HG03442 (cell line): ENCODE measurements at regions not wholly inside any gene's neighbourhood (a gene's known extent, or its start where the extent isn't known, plus 50 kb on each side); places are given as distances from the start of the nearest gene placed in this dataset.
"Not testable (repeated sequence)": the region's sequence is repeated elsewhere in the genome, so short reads cannot be mapped to it uniquely, and the experiment has no call there.

Experiments used
- ATAC-seq: cut with Tn5 transposase; IDR thresholded peaks from one replicate; pipeline ENCODE4 v1.9.1; 2021; ENCODE audit warnings: mild to moderate bottlenecking, moderate library complexity; ENCODE audit not compliant: unreplicated experiment

- ATAC-seq: no peak
Measured at GRCh38 chr17:70976447-70976846, 807.1 kb downstream of the KCNJ2 start.

DNA sequence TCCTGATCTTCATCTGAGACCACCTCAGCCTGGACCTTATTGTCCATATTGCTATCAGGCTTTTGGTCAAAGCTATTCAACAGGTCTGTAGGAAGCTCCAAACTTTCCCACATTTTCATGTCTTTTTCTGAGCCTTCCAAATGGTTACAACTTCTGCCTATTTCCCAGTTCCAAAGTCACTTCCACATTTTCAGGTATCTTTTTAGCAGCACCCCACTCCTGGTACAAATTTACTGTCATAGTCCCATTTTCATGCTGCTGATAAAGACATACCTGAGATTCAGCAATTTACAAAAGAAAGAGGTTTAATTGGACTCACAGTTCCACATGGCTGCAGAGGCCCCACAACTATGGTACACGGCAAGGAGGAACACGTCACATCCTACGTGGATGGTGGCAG lies 815.5 kb downstream of the KCNJ2 start:
- ATAC-seq: no peak

DNA sequence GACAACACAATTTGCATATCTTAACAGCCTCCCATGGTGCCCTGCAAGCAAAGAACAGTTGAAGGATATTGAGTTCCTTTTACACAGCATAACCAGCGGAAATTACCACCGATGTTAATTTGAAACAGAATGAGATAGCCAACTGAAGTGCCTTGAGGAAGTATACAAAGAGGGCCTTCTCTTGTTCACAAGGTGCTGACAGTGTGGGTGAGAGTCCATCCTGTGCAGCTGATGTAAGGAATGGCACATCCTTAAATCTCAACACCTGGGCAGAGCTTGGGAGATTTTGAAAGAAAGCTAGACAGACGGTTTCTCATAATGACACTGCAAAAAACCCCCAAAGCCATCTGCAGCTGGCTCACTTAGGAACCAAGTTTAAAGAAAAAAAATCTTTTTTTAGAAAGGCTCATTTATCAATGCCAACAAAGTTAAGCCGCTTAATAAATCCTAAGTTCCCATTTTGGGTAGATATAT lies 818.6 kb downstream of the KCNJ2 start:
- peak; percentile 50 for ATAC-seq

- no peak for ATAC-seq
Measured at GRCh38 chr17:70988622-70989021, 819.3 kb downstream of the KCNJ2 start.

DNA sequence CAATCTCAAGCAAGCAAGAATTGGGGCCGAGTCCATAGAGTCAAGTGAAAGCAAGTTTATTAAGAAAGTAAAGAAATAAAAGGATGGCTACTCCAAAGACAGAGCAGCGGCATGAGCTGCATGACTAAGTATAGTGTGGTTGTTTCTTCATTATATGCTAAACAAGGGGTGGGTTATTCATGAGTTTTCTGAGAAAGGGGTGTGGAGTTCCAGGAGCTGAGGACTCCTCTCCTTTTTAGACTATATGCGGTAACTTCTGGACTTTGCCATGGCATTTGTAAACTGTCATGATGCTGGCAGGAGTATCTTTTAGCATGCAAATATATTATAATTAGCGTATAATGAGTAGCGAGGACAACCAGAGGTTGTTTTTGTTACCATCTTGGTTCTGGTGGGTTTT lies 819.9 kb downstream of the KCNJ2 start:
- no peak for ATAC-seq

DNA sequence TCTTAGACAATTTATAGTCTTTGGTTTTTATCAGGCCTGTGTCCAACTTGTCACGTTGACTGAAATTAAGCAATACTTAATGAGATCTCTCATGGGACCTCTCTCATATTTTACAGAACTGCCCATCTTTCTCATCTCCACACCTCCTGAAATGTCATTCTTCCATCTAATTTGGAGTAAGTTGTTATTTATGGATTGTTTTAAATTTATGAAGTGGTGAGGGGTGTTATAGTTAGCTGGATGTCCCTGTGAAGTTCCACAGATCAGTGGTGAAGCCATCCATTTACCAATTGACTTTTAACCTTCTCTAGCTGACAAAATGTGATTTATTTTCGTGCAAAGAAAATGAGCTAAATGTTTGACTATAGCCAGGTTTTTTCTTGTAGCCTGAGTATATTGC lies 824.9 kb downstream of the KCNJ2 start:
- no peak for ATAC-seq

DNA sequence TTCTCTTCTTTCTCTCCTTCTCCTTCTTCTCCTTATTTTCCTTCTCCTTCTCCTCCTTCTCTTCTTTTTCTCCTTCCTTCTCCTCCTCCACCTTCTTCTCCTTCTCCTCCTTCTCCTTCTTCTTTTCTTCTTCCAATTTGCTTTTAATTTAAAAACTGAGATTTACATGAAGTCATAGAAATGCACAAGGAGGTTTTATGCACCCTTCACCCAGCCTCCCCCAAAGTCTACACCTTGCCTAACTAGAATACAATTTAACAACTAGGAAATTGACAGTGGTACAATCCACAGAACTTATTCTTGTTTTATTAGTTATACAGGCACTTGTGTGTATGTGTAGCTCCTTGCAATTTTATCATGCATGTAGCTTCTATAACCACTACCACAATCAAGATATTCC lies 826.7 kb downstream of the KCNJ2 start:
- no peak for ATAC-seq

DNA sequence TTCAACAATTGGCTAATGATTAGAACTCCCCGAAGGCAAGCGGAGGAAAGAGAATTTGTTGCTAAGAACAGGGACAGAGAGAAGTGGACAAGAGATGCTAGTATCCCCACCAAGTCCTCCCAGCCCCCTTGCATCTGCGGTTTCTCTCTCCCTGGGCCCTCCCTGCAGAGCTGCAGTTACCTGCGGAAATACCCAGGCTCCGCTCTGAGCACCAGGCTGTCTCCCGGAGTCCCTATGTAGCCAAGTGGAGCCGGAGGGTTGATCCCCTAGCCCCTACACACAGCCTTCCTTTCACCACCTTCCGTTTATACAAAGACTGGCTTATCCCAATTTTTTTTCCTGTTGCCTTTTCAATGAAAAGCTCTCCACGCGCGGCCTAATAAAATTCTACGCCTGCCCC lies 834.4 kb downstream of the KCNJ2 start:
- no peak for ATAC-seq

- no peak for ATAC-seq
Measured at GRCh38 chr17:71004413-71004812, 835.1 kb downstream of the KCNJ2 start.

DNA sequence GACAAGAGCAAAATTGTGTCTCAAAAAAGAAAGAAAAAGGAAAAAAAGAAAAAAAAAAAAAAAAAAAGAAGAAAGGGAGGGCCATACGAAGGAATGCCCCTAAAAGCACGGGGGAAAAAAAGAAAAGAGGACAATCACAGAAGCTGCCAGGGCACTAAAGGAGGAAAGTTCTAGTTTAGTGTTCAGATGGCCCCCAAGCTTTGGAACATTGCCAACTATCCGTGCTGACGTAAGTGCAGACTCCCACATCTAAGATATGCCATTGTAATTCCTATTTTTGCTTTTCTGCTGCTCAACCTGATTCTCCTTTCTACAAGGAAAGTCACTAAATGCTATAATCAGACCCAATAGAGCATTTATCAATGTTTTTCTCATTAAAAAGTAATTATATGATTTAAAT lies 842.1 kb downstream of the KCNJ2 start:
- ATAC-seq: no peak

- ATAC-seq: no peak
Measured at GRCh38 chr17:71019699-71020098, 850.4 kb downstream of the KCNJ2 start.

GRCh38 chr17:71022758-71023157 lies 853.4 kb downstream of the KCNJ2 start:
- ATAC-seq: no peak

DNA sequence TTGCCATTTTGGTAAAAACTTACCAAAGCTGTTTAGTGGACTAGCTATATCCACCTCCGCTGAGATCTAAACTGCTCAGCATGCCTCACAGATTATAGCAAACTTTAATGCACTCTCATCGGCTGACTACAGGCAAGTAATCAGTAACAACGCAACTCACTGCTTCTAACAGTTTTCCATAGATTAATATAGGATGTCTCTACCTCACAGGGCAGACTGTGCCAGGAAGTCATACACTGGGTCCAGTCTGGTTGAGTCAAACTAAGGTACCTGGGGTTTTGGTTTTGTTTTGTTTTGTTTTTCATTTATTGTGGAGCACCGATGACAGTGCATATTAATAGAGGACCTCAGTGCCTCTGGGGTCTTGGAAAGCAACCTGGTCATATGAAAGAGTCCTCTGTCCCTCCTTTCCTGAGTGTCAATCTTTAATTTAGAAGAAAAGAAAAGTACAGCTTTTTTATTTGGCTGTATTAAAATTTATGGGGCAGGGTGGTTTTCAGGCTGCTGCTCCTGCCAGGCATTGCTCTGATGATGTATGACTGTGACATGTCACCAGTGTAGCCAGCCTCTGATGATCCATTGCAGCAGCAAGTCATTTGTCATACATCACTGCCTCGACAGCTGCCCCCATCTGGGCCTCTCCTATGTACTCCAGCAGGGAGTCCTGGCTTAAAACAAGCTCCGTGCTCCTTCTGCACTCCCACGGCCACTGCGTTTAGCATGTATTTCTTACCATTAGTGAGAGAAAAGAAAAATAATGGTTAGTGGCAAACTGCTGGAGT lies 854.1 kb downstream of the KCNJ2 start:
- ATAC-seq: no peak

DNA sequence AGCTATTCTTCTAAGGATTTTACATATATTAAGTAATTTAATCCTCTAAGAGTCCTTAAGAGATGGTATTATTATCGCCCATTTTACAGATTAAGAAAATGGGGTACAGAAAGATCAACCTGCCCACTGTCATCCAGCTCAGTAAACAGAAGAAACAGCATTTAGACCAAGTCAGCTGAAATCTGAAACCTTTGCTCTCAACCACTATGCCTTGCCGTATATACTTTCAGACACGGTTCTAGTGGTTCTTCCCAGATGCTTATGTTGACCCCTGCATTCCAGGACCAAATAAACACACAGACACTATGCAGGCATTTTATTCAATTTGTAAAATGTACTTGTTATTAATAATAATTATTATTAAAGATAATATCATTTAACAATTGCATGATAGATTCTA lies 854.8 kb downstream of the KCNJ2 start:
- ATAC-seq: no peak

DNA sequence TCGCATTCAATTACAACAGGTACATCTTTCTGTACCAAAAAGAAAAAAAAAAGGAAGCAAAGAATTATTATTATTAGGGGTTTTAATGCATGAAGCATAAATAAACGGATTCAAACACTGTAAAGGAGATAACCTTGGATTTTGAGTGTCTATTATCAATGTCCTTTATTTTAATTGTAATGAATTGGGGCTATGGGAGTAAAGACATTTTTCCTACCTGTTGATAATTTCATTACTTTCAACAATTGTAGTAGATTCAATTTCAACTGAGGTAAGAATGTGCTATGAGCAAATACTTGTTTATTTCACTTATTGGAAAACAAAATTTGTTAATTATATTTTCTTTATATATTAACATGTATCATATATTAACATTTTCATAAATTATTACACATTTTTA lies 855.6 kb downstream of the KCNJ2 start:
- ATAC-seq: no peak

GRCh38 chr17:71029246-71029645 lies 859.9 kb downstream of the KCNJ2 start:
- ATAC-seq: no peak

- ATAC-seq: not testable (repeated sequence)
Measured at GRCh38 chr17:71031286-71031685, 862.0 kb downstream of the KCNJ2 start.

GRCh38 chr17:71032746-71033273 lies 863.5 kb downstream of the KCNJ2 start:
- no peak for ATAC-seq

DNA sequence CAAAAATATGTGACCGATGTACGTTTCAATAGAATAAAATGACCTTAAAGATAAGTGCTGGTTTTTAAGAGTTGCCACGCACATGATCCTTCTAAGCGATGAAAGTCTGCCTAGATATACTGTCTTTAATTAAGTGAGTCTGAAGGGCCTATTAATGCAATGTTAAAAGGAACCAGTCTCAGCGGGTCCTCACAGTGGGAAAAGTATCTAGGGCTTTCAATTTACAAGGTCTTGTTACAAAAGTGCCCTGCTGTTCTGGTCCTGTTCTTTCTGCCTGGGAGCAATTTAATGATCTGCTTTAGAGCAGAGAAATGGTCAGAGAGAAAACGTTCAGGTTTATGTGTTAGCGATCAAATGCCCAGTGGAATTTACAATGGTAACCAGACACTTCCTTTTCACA lies 864.0 kb downstream of the KCNJ2 start:
- no peak for ATAC-seq

- ATAC-seq: no peak
Measured at GRCh38 chr17:71035226-71035625, 865.9 kb downstream of the KCNJ2 start.

- no peak for ATAC-seq
Measured at GRCh38 chr17:71037386-71037785, 868.1 kb downstream of the KCNJ2 start.

GRCh38 chr17:71039391-71039790 lies 870.1 kb downstream of the KCNJ2 start:
- ATAC-seq: no peak

GRCh38 chr17:71052971-71053370 lies 883.6 kb downstream of the KCNJ2 start:
- no peak for ATAC-seq
